HG03045 (cell line): ENCODE measurements at regions not wholly inside any gene's neighbourhood (a gene's known extent, or its start where the extent isn't known, plus 50 kb on each side); places are given as distances from the start of the nearest gene placed in this dataset.

Source experiments
- ATAC-seq: cut with Tn5 transposase; IDR thresholded peaks from one replicate; pipeline ENCODE4 v1.9.1; 2021; ENCODE audit warnings: mild to moderate bottlenecking, moderate library complexity; ENCODE audit not compliant: unreplicated experiment

DNA sequence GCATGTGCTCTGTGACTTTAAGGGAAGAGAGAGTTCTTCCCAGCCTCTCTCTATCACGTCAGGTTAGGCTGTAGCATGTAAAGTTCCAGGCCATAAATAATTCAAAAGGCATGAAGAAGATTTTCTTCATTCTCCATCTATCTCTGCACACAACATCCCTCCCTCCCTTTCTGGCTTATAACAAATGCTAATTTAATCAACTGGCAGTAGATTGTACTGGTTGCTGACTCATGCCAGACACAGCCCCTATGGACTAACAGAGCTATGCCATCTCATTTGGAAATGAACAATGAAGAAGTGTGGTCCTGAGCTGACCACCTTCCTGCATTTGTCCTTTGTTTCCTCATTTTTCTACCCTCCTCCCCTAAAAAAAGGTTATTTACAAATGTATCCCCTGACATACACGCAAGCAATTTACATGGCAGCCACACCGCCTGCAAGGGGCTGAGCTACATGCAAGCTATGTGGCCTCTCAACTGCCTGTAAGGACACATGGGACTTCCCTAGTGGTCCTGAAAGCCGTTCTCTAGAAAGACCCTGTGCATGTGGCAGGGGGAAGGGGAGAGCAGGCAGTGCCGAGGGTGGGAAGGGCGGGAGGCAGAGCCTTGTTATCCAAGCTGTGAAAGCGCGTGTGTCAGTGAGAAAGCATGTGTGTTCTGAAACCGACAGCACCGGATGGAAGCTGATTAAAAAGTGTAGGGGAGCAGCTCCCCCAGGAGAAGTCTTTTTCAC lies 90.9 kb upstream of the KLF7 start:
- ATAC-seq: no peak

DNA sequence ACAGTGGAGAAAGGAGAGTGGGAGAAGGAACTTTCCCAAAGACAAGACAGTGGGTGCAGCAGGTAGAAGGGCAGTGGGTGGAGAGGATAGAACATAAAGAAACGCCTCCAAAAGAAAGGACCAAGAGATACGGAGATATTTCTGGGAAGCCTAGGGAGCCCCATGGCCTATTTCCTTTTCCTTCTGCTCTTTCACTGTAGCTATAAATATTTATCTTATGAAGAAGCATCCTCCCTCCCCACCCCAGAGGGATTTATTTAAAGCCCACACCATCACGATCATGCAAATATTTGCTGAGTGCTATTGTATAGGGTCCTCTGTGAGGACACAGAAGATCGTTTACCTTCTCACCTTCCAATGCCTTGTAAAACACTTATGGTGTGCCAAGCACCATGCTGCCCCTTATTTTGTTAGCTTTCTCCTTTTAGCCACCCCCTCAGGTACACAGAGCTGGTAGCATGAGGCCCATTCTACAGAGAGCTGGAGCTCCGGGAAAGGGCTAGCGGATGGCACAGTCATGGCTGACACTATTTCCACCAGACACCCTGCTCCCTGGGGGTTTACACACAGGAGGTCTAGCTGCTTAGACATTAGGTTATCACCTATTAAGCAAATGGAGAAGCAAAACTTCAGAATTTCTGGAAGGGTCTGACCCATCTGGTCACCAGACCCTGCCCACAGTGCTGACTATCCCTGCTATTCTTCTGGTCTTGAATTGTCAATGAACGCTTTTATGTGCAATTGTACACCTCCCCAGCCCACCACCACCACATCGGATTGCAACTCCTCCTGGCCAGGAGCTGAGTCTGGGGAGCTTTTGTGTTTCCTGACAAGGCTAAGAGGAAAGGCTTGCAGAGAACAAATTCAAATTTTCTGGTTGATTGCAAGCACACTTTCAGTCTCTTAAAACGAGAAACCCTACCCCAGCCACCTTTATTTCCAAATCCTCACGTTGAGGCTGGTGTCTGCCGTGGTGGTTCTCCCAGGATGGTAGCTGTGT lies 91.8 kb upstream of the KLF7 start:
- no peak for ATAC-seq

DNA sequence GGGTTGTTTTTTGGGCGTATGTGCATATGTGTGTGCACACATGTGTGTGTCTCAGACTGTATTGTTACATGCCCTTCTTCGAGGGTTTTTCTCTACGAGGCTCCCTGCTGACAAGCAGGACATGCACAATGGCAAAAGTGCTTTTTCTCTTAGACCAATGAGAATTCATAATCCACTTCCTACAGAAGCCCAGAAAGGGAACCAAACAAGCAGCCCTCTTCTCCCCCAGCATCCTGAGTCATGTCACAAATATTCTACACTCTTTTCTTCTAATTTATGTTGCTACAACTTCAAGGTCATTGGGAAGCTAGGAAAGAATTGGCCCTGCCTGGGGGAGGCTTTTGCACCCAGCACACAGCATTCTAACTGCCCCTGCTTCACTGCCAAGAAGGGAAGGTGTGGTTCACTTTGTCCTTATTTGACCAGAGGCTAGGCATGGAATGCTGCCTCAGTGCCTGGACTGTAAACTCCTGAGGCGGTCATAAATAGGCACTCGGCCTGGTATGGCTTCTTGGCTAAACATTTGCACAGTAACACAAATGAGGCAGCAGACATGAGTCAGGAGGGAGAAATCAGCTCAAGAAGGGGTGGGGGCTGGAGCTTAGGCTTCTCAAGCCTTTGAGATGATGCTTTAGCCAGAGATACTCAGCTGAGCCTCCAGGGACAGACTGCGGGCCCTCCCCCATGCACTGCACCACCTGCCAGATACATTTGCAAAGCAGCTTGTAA lies 92.7 kb upstream of the KLF7 start:
- ATAC-seq: no peak

DNA sequence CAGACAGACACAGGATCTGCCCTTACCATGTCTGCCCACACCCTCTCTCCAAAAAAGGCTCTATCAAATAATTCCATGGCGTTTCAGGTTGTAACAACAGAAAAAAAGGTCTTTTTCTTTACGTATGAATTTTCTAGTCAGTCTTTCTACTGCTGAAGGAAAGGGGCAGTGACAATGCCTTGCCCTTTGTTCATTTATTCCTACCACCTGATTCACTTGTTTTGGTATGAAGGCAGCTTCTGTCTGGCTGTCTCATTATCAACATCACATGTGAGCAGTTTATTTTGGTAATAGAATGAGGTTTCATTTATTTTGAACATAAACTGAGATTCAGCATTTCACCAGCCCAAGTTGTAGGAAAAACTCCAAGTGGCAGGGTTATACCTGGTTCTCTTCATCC lies 94.3 kb upstream of the KLF7 start:
- ATAC-seq: no peak

DNA sequence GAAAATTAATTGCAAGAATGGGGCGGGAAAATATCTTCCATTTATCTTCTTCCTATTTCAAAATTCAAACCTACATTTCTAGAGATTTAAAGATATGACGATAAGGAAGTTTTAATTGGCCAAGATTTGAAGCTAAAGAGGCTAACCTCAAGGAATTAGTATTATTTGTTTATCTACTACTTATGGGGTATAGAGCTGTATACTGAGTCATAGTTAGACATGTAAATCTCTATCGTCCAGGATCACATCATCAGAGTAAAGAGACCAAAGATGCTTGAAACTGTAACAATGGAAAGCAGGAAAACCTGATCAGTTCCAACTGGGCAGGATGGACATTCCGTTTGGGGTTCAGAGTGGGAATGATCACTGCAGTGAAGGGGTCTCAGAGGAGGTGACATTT lies 95.2 kb upstream of the KLF7 start:
- ATAC-seq: no peak

DNA sequence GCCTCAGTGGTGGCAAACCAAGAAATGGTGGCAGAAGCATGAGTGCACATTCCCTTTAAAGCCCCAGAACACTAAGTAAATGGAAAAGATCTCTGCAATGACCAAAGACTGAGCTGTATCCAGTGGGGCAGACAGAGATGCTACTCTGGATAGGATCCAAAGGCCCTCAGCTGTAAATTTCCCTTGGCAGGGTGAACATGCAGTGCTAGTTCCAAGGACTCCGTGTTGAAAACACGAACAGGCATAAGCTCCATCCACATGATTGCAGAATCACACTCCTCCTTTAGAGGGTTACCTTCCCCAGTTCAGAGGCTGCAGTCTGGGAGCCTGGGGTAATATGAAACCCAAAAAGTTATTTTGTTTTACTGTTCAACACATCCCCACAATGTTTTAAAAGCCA lies 98.6 kb upstream of the KLF7 start:
- no peak for ATAC-seq

DNA sequence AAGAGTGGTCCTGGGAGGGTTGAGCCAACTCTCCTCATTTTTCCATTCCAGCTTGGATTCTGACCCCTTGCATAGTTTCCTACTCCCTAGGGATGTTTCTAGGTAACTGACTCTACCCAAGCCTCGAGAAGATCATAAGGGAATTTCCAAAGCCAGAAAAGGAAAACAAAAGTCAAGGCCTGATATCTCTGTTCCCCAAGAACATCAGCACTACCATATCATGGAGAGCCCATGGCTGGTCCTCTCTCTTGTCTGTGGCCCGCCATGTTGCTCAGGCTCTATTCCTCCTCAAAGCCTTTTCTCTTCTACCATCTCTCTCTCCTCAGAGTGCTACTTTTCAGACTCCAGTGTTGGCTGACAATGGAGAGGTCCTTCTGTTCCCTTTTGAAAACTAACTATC lies 99.6 kb upstream of the KLF7 start:
- no peak for ATAC-seq

DNA sequence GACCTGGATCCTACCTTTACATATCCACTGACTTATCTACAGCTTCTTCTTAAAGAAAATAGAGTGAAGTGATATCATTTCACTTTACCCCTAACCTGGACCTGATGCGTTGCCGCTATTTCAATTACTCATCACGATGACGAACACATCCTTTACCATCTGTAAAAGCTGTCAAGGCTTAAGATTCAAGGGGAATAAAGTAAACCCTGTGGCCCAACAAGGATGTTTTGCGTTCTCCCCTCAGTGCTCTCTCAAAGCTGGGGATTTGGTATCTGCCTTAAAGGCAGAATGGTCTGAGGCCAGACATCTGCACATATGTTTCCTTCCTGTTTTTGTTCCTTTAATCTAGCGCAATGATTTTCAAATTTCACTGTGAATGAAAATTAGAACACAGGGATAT lies 100.1 kb upstream of the KLF7 start:
- ATAC-seq: no peak

DNA sequence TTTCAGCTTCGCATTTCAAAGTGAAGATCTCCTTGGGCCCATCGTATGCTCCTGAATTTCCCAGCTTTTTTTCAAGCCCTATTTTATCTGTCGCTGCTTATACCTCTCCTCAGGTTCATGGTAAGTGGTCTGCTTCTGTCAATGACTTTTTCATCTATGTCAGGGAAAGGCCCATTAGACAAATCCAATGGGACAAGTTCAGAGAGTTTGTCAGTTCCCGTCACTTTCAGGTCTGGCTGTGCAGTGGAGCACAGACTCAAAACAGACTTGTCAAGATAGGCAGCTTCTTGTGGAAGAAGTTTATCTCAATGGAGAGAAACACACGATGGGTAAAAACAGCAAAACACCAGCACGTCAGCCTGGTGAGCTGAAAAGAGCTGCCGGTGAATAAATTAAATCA lies 100.9 kb upstream of the KLF7 start:
- no peak for ATAC-seq

DNA sequence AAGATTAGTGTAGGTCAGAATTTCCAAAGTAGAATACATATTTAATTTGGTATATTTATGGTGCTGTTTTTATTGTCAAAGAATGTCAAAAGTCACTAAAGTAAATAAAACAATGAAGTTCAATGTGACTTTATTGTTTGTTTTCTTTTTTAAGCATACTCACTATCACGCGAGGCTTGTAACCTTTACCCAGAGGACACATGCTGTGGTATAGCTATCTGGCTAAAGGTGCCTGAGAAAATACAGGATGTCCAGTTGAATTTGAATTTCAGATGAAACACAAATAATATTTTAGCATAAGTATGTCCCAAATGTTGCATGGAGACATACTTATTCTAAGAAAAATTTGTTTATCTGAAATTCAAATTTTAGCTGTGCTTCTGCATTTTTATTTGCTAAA lies 103.3 kb upstream of the KLF7 start:
- ATAC-seq: no peak

DNA sequence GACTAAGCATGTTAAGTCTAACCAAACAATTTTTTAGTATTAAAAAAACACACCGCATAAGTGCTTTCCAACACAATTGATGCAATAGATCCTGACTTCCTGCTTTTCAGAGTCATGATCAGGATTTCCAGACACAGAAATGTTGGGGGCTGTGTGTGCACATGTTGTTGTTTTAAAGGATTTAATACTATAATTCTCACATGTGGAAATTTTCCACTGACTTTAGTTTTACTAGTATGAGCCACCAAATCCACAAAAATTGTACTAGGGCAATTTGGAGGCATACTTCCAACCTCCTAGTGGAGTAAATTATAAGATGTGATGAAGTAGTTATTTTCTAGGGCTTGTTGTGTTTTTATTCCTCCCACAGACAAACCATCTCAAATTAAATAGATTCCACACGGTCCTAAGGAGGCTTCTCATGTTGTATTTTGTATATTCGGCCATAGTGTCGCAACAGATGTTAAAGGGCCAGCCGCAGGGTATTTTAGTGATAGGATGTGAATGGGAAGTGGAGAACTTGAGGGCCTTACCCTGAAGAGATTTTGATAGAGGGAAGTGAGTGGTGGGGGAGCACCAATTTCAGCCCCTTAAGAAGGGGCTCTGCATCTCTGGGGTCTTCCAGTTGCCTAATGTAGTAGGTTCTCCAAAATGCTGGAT lies 108.9 kb upstream of the KLF7 start:
- ATAC-seq: no peak

DNA sequence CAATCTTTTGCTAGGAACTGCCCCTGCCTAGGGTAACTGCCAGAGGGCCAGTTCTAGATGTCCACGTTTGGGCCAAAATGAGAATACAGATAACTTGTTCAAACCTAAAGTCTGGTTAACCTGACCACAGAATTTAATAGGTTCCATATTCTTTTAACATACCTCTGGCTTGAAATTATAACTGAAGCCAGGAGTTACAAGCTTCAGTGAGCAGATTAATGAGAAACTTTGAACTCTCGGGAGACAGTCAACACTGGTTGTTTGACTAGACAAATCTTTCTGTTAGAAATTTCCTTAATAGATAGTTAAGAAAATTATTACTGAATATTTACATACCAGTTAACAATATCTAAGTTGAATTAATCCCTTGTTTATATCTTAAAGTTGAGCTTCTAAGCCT lies 110.0 kb upstream of the KLF7 start:
- no peak for ATAC-seq

DNA sequence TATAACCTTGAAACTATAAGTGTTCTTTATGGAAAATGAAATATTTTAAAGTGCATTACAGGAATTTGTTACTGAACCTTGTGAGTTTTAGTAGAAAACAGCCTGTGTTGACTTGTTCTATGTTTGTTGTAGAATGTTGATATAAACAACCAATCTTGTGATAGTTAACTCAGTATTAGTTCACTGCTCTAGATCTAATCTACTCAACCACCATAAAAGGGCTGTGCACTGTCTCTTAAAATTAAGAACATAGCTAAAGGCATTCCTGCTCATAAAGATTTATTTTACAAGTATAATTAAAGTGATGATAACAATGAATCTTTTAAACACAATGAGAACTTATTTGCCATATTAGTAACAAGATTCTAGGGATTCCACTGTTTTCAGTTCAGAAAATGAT lies 110.5 kb upstream of the KLF7 start:
- no peak for ATAC-seq

DNA sequence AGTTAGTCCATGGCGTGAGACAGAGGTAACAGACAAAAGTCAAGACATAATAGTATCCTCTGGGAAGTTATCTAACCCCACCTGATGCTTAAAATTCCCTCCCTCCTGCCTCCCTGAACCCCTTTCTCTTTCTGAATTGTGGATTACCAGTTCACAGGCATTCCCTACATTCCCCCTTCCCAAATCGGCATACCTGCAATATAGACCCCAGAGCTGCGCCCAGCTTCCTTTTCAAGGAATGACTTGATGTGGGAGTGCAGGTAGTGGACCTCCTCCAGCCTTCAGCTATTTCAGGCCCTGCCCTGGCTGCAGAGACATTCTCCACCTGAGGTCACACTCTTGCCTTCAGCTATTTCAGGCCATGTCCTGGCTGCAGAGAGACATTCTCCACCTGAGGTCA lies 111.1 kb upstream of the KLF7 start:
- ATAC-seq: no peak

DNA sequence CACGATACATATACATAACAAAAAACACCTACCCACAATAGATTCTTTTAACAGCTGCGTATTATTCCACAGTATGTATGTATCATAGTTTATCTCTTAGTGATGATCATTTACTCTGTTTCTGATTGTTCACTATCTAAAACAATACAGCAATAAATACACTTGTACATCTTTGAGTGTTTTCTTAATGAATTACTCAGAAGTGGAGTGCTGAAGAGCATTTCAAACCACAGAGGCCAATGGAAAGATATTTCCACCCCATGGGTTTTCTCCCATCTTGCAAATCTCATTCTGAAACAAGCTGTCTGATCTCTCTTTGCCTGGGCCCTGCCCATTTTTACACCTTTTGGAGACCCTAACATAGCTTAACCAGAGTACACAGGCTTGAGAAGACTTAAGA lies 113.8 kb upstream of the KLF7 start:
- no peak for ATAC-seq

DNA sequence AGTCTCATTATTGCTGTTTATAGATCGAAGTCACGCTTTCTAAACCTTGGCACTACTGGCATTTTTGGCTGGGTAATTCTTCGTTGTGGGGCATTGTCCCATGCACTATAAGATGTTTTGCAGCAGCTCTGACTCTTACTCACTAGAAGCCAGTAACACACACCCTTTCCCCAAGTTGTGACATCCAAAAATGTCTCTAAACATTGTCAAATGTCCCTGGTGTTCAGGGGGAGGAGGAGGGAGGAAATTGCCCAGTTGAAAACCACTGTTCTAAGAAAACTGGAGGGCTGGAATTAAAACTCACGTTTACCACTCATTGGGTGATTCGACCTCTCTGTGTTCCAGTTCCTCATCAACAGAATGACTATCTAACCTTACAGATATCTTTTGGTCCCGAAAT lies 115.7 kb upstream of the KLF7 start:
- no peak for ATAC-seq

DNA sequence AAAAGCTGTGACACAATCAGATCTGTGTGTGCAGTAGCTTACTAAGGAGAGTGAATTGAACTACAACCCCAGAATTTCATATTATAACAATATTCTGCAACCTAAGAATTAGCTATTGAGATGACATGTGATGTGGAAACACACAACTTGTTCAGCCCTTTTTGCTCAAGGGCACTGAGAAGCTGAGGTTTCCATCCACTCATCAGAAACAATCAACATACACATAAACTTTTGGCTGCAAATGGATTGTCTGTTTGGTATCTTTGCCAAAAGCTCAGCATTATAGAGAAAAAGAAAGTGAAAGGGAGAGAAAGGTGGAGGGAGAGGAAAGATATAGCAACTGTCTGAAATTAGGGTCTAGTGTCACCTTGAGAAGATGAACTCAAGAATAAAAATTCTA lies 117.2 kb upstream of the KLF7 start:
- no peak for ATAC-seq

DNA sequence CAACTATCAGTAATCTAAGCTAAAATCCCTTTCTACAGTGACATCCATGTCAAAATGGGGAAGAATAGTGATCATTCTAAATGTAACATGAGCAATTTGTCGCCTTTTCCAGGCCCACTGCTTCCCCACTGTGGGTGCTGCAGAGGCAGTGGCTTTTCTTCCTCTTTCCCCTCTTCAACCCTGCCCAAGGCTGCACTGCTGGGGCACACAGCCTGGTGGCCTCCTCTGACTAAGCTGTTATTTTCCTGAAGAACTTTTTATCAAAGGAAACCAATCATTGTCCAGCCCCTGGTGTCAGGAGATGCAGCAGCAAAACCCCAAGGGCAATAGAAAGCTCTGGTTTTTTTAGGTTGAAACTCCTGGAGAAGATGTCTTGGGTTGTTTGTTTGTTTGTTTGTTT lies 117.6 kb upstream of the KLF7 start:
- no peak for ATAC-seq

DNA sequence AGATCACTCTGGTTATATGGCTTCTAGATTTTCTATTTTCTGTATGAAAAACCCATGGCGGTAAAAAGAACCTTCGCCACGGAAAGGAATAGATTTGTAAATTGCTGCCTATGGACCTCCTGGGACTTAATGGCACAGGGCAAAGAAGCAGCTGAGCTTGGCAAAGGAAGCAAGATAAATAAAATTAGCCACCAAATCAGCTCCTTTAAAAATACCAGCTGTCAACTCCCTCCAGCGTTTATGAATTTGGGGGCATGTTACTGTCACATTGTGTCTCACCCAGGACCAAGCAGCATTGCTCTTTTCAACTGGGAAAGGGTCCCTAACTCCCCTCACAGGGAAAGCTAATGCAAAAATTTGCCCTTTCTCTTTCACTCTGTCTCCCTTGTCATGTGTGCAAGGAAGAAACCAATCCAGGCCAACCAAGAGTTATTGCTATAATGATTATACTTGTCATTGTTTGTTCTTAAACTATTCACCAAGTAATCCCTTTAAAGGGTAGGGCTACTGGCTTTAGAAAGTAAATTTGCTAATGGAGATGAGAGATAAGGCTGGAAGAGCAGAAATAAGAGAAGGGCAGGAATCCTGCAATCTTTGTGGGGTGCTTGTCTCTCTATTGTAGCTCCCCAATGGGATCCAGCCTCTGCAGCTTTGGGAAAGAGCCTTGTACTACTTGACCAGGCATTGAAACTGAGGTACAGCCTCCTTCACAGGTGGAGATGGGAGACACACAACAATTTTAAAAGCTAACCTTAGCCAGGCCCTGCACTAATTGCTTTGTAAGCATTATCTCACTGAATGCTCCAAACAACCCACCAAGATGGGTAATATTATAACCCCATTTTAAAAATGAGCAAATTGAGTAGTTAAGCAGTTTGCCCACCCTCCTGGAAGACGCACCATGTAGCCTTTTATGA lies 119.1 kb upstream of the KLF7 start:
- ATAC-seq: no peak

DNA sequence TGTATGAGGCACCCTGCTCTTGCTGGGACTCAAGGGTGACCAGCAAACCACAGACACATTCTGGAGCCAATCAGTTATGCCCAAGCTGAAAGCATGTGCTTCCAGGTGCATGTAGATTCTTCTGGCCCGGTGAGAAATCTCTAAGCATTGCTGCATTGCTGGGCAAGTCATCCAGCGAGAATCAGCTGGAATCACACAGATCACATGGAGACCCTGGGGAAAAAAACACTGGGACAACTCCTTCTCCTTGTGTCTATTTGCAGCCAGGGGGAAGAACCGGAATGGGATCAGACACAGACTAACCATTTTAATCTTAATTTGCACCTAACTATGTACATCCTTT lies 119.7 kb upstream of the KLF7 start:
- ATAC-seq: no peak
